ENCODE measurements at regions not wholly inside any gene's neighbourhood (a gene's known extent, or its start where the extent isn't known, plus 50 kb on each side); places are given as distances from the start of the nearest gene placed in this dataset.

DNA sequence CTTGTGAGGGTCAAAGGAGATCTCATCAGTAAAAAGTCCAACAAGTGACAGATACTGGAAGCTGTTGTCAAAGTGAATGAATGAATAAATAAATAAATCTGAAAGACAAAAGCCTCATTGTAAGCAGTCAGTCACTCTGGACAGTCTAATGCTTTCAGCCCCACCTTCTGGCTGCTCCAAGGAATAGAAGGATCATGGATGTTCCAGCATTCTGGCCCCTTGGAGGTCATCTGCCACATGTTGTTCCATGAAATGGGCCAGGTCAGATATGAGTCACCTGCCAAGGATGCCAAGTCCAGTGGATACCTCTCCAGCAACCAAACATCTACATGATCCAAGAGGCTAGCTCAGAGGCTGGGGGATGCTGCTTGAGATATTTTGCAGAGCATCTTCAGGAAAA lies 185.6 kb downstream of the BMP7 start:
- H3K27ac Mint-ChIP-seq = no peak overlapping the region
- no peak overlapping the region for H3K4me3 ChIP-seq (ENCODE audit: low read length)
- no peaks in the 10 kb centered on the region for H3K4me1 Mint-ChIP-seq
- H3K4me1 ChIP-seq (ENCODE audit: control insufficient read depth, insufficient read depth, low read length) = no peaks in the 10 kb centered on the region
- no peak for DNase-seq
- no peak overlapping the region for H3K27ac ChIP-seq (ENCODE audit: low read depth, low read length)
- H3K27me3 ChIP-seq (ENCODE audit: control insufficient read depth, insufficient read depth, low read length, poor library complexity, severe bottlenecking) = no peaks in the 10 kb centered on the region
- no peak overlapping the region for H3K4me3 Mint-ChIP-seq
- no peaks in the 10 kb centered on the region for H3K36me3 ChIP-seq (ENCODE audit: control insufficient read depth, insufficient read depth, low read length)
- no peaks in the 10 kb centered on the region for H3K36me3 Mint-ChIP-seq (ENCODE audit: low read depth)
- peaks cover 11% of the 10 kb centered on the region for H3K27me3 Mint-ChIP-seq (ENCODE audit: insufficient read depth)
- peaks cover 24% of the 10 kb centered on the region for H3K9me3 Mint-ChIP-seq
- no peak overlapping the region for H3K9ac ChIP-seq (ENCODE audit: extremely low read depth, low read length, poor library complexity, severe bottlenecking)
- TF ChIP-seq, protein P1, sequence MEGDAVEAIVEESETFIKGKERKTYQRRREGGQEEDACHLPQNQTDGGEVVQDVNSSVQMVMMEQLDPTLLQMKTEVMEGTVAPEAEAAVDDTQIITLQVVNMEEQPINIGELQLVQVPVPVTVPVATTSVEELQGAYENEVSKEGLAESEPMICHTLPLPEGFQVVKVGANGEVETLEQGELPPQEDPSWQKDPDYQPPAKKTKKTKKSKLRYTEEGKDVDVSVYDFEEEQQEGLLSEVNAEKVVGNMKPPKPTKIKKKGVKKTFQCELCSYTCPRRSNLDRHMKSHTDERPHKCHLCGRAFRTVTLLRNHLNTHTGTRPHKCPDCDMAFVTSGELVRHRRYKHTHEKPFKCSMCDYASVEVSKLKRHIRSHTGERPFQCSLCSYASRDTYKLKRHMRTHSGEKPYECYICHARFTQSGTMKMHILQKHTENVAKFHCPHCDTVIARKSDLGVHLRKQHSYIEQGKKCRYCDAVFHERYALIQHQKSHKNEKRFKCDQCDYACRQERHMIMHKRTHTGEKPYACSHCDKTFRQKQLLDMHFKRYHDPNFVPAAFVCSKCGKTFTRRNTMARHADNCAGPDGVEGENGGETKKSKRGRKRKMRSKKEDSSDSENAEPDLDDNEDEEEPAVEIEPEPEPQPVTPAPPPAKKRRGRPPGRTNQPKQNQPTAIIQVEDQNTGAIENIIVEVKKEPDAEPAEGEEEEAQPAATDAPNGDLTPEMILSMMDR (conservative IDR thresholded peaks at IDR 0.05) = peak; percentile 54
- H3K9me3 ChIP-seq (ENCODE audit: control insufficient read depth, low read length) = peaks cover 21% of the 10 kb centered on the region

DNA sequence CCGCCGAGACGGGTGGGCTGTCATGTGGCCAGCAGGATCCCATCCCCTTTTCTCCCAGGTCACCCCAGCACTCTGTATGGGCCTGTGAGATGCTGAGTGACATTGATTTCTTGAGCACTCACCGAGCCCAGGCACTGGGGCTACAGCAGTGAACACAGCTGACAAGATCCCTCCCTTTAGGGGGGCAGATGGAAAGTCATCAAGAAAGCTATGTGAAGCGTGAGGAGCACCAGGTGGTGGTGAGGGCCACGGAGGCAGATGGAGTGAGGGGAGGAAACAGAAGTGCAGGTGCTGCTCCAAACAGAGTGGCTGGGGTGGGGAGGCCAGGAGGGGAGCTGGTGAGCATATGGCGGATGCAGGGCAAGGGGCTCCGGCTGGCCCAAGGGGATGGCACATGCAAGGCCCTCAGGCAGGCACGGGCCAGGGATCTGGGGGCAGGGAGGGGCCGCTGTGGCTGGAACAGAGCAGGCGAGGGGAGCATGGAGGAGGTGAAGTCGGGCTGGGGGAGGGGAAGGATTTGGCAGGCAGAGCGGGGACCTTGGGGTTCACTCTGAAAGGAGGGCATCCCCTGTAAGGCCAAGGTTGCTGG lies 184.0 kb downstream of the BMP7 start:
- Mint-ChIP-seq H3K27me3 (ENCODE audit: insufficient read depth) (peaks cover 10% of the 10 kb centered on the region), H3K27ac (no peak overlapping the region), H3K36me3 (ENCODE audit: low read depth) (no peaks in the 10 kb centered on the region), H3K4me1 (no peaks in the 10 kb centered on the region), H3K9me3 (peaks cover 17% of the 10 kb centered on the region), H3K4me3 (no peak overlapping the region)
- H3K27me3 ChIP-seq (ENCODE audit: control insufficient read depth, insufficient read depth, low read length, poor library complexity, severe bottlenecking) = no peaks in the 10 kb centered on the region
- H3K4me3 ChIP-seq (ENCODE audit: low read length) = no peak overlapping the region
- H3K36me3 ChIP-seq (ENCODE audit: control insufficient read depth, insufficient read depth, low read length) = no peaks in the 10 kb centered on the region
- H3K4me1 ChIP-seq (ENCODE audit: control insufficient read depth, insufficient read depth, low read length) = no peaks in the 10 kb centered on the region
- H3K9me3 ChIP-seq (ENCODE audit: control insufficient read depth, low read length) = peaks cover 21% of the 10 kb centered on the region
- WGBS, 2 experiments (ENCODE audit: insufficient coverage in 1 of 2, insufficient read length in 1 of 2) = 85 to 92% methylated on average over 8 to 13 of the region's 13 CpGs
- no peak for DNase-seq
- TF ChIP-seq, protein P1 (conservative IDR thresholded peaks at IDR 0.05) = no peak
- no peak overlapping the region for H3K27ac ChIP-seq (ENCODE audit: low read depth, low read length)
- no peak overlapping the region for H3K9ac ChIP-seq (ENCODE audit: extremely low read depth, low read length, poor library complexity, severe bottlenecking)

DNA sequence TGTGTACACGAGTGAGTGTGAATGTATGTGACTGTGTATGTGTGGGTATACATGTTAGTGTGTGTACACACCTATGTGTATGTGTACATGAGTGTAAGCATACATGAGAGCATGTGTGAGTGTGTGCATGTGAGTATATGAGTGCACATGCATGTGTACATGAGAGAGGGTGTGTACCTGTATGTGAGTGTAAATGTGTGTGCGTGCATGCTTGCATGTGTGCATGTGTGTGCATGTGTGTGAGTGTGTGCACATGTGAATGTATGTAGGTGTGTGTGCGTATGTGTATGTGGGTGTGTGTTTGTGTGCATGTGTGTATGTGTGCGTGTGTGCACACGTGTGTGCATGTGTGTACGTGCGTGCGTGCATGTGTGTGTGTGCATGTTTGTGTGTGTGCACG lies 183.4 kb downstream of the BMP7 start:
- DNase-seq = no peak
- TF ChIP-seq, protein P1 (conservative IDR thresholded peaks at IDR 0.05) = no peak
- Histone ChIP-seq H3K27ac (ENCODE audit: low read depth, low read length) (no peak overlapping the region), H3K36me3 (ENCODE audit: control insufficient read depth, insufficient read depth, low read length) (no peaks in the 10 kb centered on the region), H3K4me3 (ENCODE audit: low read length) (no peak overlapping the region), H3K9ac (ENCODE audit: extremely low read depth, low read length, poor library complexity, severe bottlenecking) (no peak overlapping the region), H3K9me3 (ENCODE audit: control insufficient read depth, low read length) (peaks cover 18% of the 10 kb centered on the region), H3K27me3 (ENCODE audit: control insufficient read depth, insufficient read depth, low read length, poor library complexity, severe bottlenecking) (peaks cover 6% of the 10 kb centered on the region), H3K4me1 (ENCODE audit: control insufficient read depth, insufficient read depth, low read length) (no peaks in the 10 kb centered on the region)
- Mint-ChIP-seq H3K36me3 (ENCODE audit: low read depth) (no peaks in the 10 kb centered on the region), H3K27me3 (ENCODE audit: insufficient read depth) (peaks cover 13% of the 10 kb centered on the region), H3K4me3 (no peak overlapping the region), H3K27ac (no peak overlapping the region), H3K9me3 (peaks cover 15% of the 10 kb centered on the region), H3K4me1 (no peaks in the 10 kb centered on the region)
- 85 to 97% methylated on average over 3 to 9 of the region's 9 CpGs for WGBS, 2 experiments (ENCODE audit: insufficient coverage in 1 of 2, insufficient read length in 1 of 2)

Data from endodermal cell (in vitro differentiated cells).